ENCODE measurements at regions not wholly inside any gene's neighbourhood (a gene's known extent, or its start where the extent isn't known, plus 50 kb on each side); places are given as distances from the start of the nearest gene placed in this dataset.

GRCh38 chr1:72623299-72623708 lies 341.0 kb upstream of the NEGR1 start:
- no peak for TF ChIP-seq CTCF (IDR thresholded peaks at IDR 0.05)
- no peak for TF ChIP-seq FOSL2 (IDR thresholded peaks at IDR 0.05)
- no peak for TF ChIP-seq FOSL2 (CRISPR knock-in tag; IDR thresholded peaks at IDR 0.05)
- no peak for TF ChIP-seq MAX (IDR thresholded peaks at IDR 0.05)
